K562 (cell line): ENCODE measurements at regions not wholly inside any gene's neighbourhood (a gene's known extent, or its start where the extent isn't known, plus 50 kb on each side); places are given as distances from the start of the nearest gene placed in this dataset.

ENCODE experiments used
- ZNF274 ChIP-seq: IDR thresholded peaks from 2 replicates; pipeline ENCODE4 v1.6.1; 2011; ENCODE audit warnings: low read depth, mild to moderate bottlenecking, low read length, moderate library complexity, borderline replicate concordance
- TF ChIP-seq, protein P1 (sequence below), 2 experiments: fragments of 450-650 bp; formaldehyde crosslinking in 1 of 2; IDR thresholded peaks; 2 replicates each; pipeline versions ENCODE4 v1.4.0 to v1.6.1; 2014 to 2020; ENCODE audit warnings: mild to moderate bottlenecking in 2 of 2, borderline replicate concordance in 1 of 2, low read depth in 1 of 2
- TF ChIP-seq, protein P2 (sequence below): fragments of 450-650 bp; formaldehyde crosslinking; IDR thresholded peaks from 2 replicates; pipeline ENCODE4 v1.4.0; 2020; ENCODE audit warnings: mild to moderate bottlenecking
- TF ChIP-seq, protein P3 (sequence below): fragments of 450-650 bp; formaldehyde crosslinking; IDR thresholded peaks from 2 replicates; pipeline ENCODE4 v1.4.0; 2022; ENCODE audit warnings: mild to moderate bottlenecking, moderate library complexity

DNA sequence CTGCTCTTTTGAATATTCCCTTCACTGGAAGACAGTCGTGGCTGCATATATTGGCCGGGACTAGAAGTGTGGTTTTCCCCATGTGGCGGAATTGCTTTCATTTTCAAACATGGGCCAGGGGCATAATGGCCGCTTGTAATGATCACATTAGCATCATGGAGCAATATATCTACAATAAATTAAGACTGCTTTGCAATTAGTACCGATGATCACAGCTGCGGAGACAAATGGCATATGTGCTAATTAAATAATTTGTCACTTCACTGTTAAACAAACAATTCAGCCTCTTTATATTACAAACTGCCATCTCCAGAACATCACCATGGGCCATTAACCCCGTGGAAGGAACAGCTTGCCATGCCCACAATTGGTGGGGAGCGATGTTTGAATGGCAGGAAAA is 68.2 kb upstream of the OLIG2 start (continued):
- TF ChIP-seq, protein P1, sequence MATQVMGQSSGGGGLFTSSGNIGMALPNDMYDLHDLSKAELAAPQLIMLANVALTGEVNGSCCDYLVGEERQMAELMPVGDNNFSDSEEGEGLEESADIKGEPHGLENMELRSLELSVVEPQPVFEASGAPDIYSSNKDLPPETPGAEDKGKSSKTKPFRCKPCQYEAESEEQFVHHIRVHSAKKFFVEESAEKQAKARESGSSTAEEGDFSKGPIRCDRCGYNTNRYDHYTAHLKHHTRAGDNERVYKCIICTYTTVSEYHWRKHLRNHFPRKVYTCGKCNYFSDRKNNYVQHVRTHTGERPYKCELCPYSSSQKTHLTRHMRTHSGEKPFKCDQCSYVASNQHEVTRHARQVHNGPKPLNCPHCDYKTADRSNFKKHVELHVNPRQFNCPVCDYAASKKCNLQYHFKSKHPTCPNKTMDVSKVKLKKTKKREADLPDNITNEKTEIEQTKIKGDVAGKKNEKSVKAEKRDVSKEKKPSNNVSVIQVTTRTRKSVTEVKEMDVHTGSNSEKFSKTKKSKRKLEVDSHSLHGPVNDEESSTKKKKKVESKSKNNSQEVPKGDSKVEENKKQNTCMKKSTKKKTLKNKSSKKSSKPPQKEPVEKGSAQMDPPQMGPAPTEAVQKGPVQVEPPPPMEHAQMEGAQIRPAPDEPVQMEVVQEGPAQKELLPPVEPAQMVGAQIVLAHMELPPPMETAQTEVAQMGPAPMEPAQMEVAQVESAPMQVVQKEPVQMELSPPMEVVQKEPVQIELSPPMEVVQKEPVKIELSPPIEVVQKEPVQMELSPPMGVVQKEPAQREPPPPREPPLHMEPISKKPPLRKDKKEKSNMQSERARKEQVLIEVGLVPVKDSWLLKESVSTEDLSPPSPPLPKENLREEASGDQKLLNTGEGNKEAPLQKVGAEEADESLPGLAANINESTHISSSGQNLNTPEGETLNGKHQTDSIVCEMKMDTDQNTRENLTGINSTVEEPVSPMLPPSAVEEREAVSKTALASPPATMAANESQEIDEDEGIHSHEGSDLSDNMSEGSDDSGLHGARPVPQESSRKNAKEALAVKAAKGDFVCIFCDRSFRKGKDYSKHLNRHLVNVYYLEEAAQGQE (IDR thresholded peaks at IDR 0.05; ENCODE audit: borderline replicate concordance): no peak
- TF ChIP-seq, protein P1 (CRISPR knock-in tag; IDR thresholded peaks at IDR 0.05; ENCODE audit: low read depth): no peak
- TF ChIP-seq ZNF274: no peak
- TF ChIP-seq, protein P2, sequence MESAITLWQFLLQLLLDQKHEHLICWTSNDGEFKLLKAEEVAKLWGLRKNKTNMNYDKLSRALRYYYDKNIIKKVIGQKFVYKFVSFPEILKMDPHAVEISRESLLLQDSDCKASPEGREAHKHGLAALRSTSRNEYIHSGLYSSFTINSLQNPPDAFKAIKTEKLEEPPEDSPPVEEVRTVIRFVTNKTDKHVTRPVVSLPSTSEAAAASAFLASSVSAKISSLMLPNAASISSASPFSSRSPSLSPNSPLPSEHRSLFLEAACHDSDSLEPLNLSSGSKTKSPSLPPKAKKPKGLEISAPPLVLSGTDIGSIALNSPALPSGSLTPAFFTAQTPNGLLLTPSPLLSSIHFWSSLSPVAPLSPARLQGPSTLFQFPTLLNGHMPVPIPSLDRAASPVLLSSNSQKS (CRISPR knock-in tag): no peak
- TF ChIP-seq, protein P3, sequence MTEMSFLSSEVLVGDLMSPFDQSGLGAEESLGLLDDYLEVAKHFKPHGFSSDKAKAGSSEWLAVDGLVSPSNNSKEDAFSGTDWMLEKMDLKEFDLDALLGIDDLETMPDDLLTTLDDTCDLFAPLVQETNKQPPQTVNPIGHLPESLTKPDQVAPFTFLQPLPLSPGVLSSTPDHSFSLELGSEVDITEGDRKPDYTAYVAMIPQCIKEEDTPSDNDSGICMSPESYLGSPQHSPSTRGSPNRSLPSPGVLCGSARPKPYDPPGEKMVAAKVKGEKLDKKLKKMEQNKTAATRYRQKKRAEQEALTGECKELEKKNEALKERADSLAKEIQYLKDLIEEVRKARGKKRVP (CRISPR knock-in tag): no peak
- TF ChIP-seq, all 486 proteins: peak for 0
